Embryonic facial prominence (tissue), 1 donor: ENCODE measurements at regions not wholly inside any gene's neighbourhood (a gene's known extent, or its start where the extent isn't known, plus 50 kb on each side); places are given as distances from the start of the nearest gene placed in this dataset.

ENCODE experiments used
- DNase-seq: peaks from one replicate; pipeline ENCODE4 v3.0.0-alpha.2; 2016; ENCODE audit errors: extremely low spot score

DNA sequence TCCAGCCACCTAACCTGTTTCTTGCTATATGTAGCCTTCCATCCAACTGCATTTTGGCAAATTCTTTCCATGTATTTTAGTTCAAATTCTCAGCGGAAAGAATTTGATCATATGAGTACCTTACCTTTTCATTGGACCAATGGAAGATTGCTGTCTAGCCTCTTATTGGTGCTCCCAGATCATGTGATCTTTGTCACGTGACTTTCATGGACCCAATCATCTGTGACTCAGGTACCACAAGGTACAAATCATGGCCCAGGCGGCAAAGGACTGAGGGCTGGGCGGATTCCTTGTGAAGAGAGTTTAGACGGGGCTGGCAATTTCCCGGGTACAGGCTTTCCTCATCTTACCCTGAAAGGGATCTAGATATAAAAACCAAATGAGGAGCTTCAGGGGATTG, 85.9 kb upstream of the TBX20 start:
- no peak for DNase-seq

DNA sequence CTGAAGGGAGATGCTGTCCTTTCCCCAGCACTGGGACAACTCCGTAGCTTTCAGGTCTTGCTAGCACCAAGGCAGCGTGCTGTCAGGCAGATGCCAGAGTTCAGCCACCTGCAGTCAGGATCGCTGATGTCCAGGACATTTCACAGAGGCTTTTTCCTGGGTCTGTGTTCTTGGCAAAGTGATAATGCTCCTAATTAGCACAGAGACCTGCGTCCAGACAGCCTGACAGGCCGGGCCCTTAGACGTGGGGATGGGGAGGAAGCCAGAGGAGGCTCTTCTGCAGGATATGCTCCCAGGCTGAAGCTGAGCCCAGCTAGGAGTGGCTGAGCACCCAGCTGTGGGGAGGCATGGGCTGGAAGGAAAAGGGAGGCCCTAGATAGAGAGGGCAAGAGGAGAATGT, 82.5 kb upstream of the TBX20 start:
- no peak for DNase-seq

DNA sequence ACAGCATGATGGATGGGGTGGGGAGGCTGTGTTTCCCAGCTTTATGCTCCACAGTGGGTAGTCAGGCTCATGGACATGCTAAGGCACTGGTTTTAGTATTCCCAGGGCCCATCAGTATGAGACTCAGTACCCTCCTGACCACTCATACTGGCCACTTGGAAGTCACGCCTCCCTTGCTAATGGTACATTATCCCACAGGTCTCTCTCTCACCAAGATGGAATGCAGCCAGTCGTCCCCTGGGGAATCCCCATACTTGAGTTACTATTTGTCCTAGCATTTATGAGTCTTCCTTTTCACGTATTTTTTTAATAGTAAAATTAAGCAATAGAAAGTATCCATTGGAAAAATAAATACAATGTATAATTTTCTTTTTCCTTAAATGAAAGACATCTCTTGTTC, 80.6 kb upstream of the TBX20 start:
- DNase-seq = no peak

DNA sequence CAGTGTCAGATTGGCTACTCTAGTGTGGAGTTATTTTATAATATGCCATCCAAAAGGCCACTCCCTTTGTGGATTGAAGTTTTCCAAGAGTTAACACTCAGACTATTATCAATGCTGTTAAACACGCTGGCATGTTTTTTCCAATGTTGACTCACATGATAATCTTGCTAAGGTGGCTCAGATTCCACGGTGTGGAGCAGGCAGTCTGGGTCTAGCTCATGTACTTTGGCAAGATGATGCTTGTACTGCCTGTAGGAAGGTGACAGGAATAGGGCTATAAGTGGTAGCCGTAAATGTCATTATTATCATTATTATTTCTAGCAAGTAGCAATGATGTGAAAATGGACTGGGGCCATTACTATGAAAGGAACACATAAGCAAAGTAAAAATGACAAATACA, 79.4 kb upstream of the TBX20 start:
- no peak for DNase-seq

GRCh38 chr7:35331730-35332678, 78.1 kb upstream of the TBX20 start:
- no peak for DNase-seq

DNA sequence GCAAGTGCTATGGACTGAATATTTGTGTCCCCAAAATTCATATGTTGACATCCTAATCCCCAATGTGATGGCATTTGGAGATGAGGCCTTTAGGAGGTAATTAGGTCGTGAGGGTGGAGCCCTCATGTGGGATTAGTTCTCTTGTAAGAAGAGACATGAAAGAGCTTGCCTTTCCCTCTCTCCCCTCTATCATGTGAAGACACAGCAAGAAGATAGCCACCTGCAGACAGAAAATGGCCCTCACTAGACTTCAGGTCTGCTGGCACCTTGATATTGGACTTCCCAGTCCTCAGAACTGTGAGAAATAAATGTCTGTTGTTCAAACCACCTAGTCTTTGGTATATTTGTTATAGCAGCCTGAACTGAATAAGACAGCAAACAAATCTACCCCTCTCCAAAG, 75.1 kb upstream of the TBX20 start:
- no peak for DNase-seq

- no peak for DNase-seq
Observed at GRCh38 chr7:35319606-35320005, 65.7 kb upstream of the TBX20 start.

GRCh38 chr7:35316549-35316948, 62.6 kb upstream of the TBX20 start:
- no peak for DNase-seq

DNA sequence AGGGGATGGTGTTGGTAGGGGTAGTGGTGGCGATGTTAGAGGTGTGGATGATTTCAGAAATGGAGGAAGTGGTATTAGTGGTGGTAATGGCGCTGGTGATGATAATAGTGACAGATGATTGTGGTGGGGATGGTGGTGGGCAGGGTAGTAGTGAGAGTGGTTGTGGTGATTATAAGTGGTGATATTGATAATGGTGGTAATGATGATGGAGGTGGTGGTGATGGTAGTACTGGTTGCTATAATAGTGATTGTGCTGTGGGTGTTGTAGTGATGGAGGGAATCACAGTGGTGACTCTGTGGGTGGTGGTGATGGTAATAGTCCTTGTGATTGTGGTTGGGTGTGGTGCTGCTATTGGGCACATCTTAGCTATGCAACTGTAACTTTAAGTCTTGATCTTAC, 61.6 kb upstream of the TBX20 start:
- DNase-seq = no peak

- DNase-seq = no peak
Observed at GRCh38 chr7:35314354-35314753, 60.5 kb upstream of the TBX20 start.

DNA sequence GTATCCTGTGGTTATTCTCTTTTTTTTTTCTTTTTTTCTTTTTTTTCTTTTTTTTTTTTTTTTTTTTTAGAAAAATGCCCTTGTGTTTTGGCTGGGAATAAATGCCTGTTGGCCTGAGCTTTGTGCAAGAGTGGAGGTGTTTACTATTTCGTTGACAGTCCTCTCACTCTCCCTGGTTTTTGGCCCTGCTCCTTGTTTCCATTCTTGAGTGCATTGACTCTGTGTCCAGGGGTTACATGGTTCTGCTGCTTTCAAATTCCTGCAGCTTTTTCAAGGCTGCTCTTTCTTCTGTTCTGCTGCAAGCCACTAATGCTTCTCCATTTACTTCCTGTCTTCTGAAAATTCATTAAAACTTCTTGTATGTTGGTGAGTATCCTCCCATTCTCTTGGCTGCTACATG, 59.7 kb upstream of the TBX20 start:
- no peak for DNase-seq
